OCI-LY3 (cell line): ENCODE measurements at regions not wholly inside any gene's neighbourhood (a gene's known extent, or its start where the extent isn't known, plus 50 kb on each side); places are given as distances from the start of the nearest gene placed in this dataset.

ENCODE experiments used
- EZH2phosphoT487 ChIP-seq: fragments of 200-600 bp; shearing (Covaris generic); IDR thresholded peaks from 2 replicates; pipeline ENCODE4 v1.6.1; 2018; ENCODE audit warnings: antibody characterized with exemption, mixed run types, low read depth
- TF ChIP-seq, protein P1 (sequence below): fragments of 200-600, 300-600 bp; sonication (generic); IDR thresholded peaks from 2 replicates; pipeline ENCODE4 v1.5.1; 2014; ENCODE audit warnings: antibody characterized with exemption, low read length, low read depth

DNA sequence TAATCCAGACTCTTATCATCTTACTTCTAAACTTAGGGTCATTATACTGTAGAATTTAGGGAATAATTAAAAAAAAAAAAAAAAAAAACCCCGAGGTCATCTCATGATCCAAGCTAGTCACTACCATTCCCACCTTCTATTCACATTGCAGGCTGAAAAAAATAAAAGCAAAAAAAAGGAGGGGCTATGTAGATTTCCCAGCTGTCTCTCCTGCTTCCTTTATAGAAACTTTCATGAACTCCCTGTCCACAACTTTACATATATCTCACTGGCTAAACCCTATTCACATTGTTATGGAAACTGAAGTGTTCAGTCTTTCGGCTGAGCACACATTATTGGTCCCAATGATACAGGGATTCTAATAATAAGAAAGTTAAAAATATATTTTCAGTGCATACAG lies 156.2 kb upstream of the TP63 start:
- TF ChIP-seq, protein P1, sequence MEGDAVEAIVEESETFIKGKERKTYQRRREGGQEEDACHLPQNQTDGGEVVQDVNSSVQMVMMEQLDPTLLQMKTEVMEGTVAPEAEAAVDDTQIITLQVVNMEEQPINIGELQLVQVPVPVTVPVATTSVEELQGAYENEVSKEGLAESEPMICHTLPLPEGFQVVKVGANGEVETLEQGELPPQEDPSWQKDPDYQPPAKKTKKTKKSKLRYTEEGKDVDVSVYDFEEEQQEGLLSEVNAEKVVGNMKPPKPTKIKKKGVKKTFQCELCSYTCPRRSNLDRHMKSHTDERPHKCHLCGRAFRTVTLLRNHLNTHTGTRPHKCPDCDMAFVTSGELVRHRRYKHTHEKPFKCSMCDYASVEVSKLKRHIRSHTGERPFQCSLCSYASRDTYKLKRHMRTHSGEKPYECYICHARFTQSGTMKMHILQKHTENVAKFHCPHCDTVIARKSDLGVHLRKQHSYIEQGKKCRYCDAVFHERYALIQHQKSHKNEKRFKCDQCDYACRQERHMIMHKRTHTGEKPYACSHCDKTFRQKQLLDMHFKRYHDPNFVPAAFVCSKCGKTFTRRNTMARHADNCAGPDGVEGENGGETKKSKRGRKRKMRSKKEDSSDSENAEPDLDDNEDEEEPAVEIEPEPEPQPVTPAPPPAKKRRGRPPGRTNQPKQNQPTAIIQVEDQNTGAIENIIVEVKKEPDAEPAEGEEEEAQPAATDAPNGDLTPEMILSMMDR: no peak
- no peak for TF ChIP-seq EZH2phosphoT487
